ENCODE measurements at regions not wholly inside any gene's neighbourhood (a gene's known extent, or its start where the extent isn't known, plus 50 kb on each side); places are given as distances from the start of the nearest gene placed in this dataset.
A peak's percentile ranks its signal among the peaks of the same experiment; 100 is the strongest.

DNA sequence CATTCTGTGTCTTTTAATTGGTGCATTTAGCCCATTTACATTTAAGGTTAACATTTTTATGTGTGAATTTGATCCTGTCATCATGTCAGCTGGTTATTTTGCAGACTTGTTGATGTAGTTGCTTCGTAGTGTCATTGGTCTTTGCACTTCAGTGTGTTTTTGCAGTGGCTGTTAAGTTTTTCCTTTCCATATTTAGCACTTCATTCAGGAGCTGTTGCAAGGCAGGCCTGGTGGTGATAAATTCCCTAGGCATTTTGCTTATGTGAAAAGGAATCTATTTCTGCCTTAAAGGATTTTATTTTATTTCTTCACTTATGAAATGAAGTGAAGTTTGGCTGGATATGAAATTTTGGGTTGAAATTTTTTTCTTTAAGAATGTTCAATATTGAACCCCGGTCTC is 70.2 kb upstream of the CD96 start:
- H3K27ac Mint-ChIP-seq (ENCODE audit: unreplicated experiment), result no peak overlapping the region
- DNase-seq, result no peak
- TF ChIP-seq, protein P1, sequence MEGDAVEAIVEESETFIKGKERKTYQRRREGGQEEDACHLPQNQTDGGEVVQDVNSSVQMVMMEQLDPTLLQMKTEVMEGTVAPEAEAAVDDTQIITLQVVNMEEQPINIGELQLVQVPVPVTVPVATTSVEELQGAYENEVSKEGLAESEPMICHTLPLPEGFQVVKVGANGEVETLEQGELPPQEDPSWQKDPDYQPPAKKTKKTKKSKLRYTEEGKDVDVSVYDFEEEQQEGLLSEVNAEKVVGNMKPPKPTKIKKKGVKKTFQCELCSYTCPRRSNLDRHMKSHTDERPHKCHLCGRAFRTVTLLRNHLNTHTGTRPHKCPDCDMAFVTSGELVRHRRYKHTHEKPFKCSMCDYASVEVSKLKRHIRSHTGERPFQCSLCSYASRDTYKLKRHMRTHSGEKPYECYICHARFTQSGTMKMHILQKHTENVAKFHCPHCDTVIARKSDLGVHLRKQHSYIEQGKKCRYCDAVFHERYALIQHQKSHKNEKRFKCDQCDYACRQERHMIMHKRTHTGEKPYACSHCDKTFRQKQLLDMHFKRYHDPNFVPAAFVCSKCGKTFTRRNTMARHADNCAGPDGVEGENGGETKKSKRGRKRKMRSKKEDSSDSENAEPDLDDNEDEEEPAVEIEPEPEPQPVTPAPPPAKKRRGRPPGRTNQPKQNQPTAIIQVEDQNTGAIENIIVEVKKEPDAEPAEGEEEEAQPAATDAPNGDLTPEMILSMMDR (IDR thresholded peaks at IDR 0.05; ENCODE audit: partially characterized antibody, unreplicated experiment), result no peak
- H3K27me3 Mint-ChIP-seq (ENCODE audit: unreplicated experiment), result no peaks in the 10 kb centered on the region
- H3K9me3 Mint-ChIP-seq (ENCODE audit: unreplicated experiment), result peaks cover 6% of the 10 kb centered on the region
- peaks cover 11% of the 10 kb centered on the region for H3K36me3 Mint-ChIP-seq (ENCODE audit: unreplicated experiment)
- no peak overlapping the region for H3K4me3 Mint-ChIP-seq (ENCODE audit: unreplicated experiment)
- peaks cover 9% of the 10 kb centered on the region for H3K4me1 Mint-ChIP-seq (ENCODE audit: low read depth, unreplicated experiment)

- TF ChIP-seq, protein P1 (IDR thresholded peaks at IDR 0.05; ENCODE audit: partially characterized antibody, unreplicated experiment), result no peak
Observed at GRCh38 chr3:111472556-111472955, 69.4 kb upstream of the CD96 start.

DNA sequence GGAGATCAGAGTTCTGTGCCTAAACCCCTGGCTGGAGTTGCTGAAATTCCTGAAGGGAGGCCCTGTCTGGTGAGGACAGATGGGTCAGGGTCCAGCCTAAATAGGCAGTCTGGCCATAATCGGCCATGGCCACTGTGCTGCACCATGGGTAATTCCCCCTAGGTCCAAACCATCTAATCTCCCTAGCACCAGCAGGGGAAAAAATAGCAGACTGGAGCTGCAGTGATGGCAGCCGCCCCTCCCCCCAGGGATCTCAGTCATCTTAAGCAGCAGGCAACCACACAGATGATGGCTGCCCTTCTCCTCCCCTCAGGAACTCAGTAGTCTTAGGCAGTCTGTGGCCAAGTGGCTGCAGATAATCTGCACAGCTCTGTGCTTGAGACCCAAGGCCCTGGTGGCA is 68.4 kb upstream of the CD96 start:
- no peak overlapping the region for H3K4me3 Mint-ChIP-seq (ENCODE audit: unreplicated experiment)
- H3K36me3 Mint-ChIP-seq (ENCODE audit: unreplicated experiment), result peaks cover 11% of the 10 kb centered on the region
- H3K27ac Mint-ChIP-seq (ENCODE audit: unreplicated experiment), result no peak overlapping the region
- no peaks in the 10 kb centered on the region for H3K27me3 Mint-ChIP-seq (ENCODE audit: unreplicated experiment)
- DNase-seq, result peak; percentile 70
- peaks cover 5% of the 10 kb centered on the region for H3K4me1 Mint-ChIP-seq (ENCODE audit: low read depth, unreplicated experiment)
- TF ChIP-seq, protein P1 (IDR thresholded peaks at IDR 0.05; ENCODE audit: partially characterized antibody, unreplicated experiment), result no peak
- peaks cover 6% of the 10 kb centered on the region for H3K9me3 Mint-ChIP-seq (ENCODE audit: unreplicated experiment)

More at GRCh38 chr3:111472556-111472955, 69.4 kb upstream of the CD96 start:
- Mint-ChIP-seq H3K27me3 (ENCODE audit: unreplicated experiment) (no peaks in the 10 kb centered on the region), H3K4me1 (ENCODE audit: low read depth, unreplicated experiment) (peaks cover 5% of the 10 kb centered on the region), H3K4me3 (ENCODE audit: unreplicated experiment) (no peak overlapping the region), H3K9me3 (ENCODE audit: unreplicated experiment) (peaks cover 6% of the 10 kb centered on the region), H3K27ac (ENCODE audit: unreplicated experiment) (no peak overlapping the region), H3K36me3 (ENCODE audit: unreplicated experiment) (peaks cover 11% of the 10 kb centered on the region)
- no peak for DNase-seq

- Mint-ChIP-seq H3K4me1 (ENCODE audit: low read depth, unreplicated experiment) (peaks cover 5% of the 10 kb centered on the region), H3K9me3 (ENCODE audit: unreplicated experiment) (no peaks in the 10 kb centered on the region), H3K27ac (ENCODE audit: unreplicated experiment) (no peak overlapping the region), H3K36me3 (ENCODE audit: unreplicated experiment) (no peaks in the 10 kb centered on the region), H3K27me3 (ENCODE audit: unreplicated experiment) (no peaks in the 10 kb centered on the region), H3K4me3 (ENCODE audit: unreplicated experiment) (no peak overlapping the region)
- TF ChIP-seq, protein P1 (IDR thresholded peaks at IDR 0.05; ENCODE audit: partially characterized antibody, unreplicated experiment), result no peak
- DNase-seq, result no peak
Observed at GRCh38 chr3:111476701-111477100, 65.3 kb upstream of the CD96 start.

- Mint-ChIP-seq H3K36me3 (ENCODE audit: unreplicated experiment) (no peaks in the 10 kb centered on the region), H3K4me1 (ENCODE audit: low read depth, unreplicated experiment) (peaks cover 9% of the 10 kb centered on the region), H3K9me3 (ENCODE audit: unreplicated experiment) (no peaks in the 10 kb centered on the region), H3K27me3 (ENCODE audit: unreplicated experiment) (no peaks in the 10 kb centered on the region), H3K27ac (ENCODE audit: unreplicated experiment) (no peak overlapping the region), H3K4me3 (ENCODE audit: unreplicated experiment) (no peak overlapping the region)
- DNase-seq, result no peak
- TF ChIP-seq, protein P1 (IDR thresholded peaks at IDR 0.05; ENCODE audit: partially characterized antibody, unreplicated experiment), result no peak
Observed at GRCh38 chr3:111480091-111480490, 61.9 kb upstream of the CD96 start.

Measured in glutamatergic neuron (in vitro differentiated cells).